ENCODE measurements at regions not wholly inside any gene's neighbourhood (a gene's known extent, or its start where the extent isn't known, plus 50 kb on each side); places are given as distances from the start of the nearest gene placed in this dataset.

- DNase-seq (ENCODE audit: low spot score): no peak
- in situ Hi-C loops (cut with MboI; ENCODE audit: low pct_unique_long_range_greater_than_20kb, low sequenced_read_pairs, unreplicated experiment): no loop called here
- TF ChIP-seq CTCF (IDR thresholded peaks at IDR 0.05; ENCODE audit: extremely low read depth, insufficient read depth, missing control alignments): no peak
These were observed 149.7 kb downstream of the ST6GAL2 start for GRCh38 chr2:106736221-106736620.

GRCh38 chr2:106745468-106745867, 140.5 kb downstream of the ST6GAL2 start:
- no peak for TF ChIP-seq CTCF (IDR thresholded peaks at IDR 0.05; ENCODE audit: extremely low read depth, insufficient read depth, missing control alignments)
- no peak for DNase-seq (ENCODE audit: low spot score)
- in situ Hi-C loops (cut with MboI; ENCODE audit: low pct_unique_long_range_greater_than_20kb, low sequenced_read_pairs, unreplicated experiment): no loop called here

GRCh38 chr2:106749823-106750222, 136.1 kb downstream of the ST6GAL2 start:
- no peak for DNase-seq (ENCODE audit: low spot score)
- no peak for TF ChIP-seq CTCF (IDR thresholded peaks at IDR 0.05; ENCODE audit: extremely low read depth, insufficient read depth, missing control alignments)
- in situ Hi-C loops (cut with MboI; ENCODE audit: low pct_unique_long_range_greater_than_20kb, low sequenced_read_pairs, unreplicated experiment): no loop called here

All from GM13977 (cell line).